ENCODE measurements at regions not wholly inside any gene's neighbourhood (a gene's known extent, or its start where the extent isn't known, plus 50 kb on each side); places are given as distances from the start of the nearest gene placed in this dataset.

- DNase-seq (ENCODE audit: low read depth in 4 of 4, low spot score in 2 of 4) = no peak
Observed at GRCh38 chrX:69236641-69237040, 71.4 kb upstream of the PJA1 start.

- no peak for DNase-seq (ENCODE audit: low read depth in 4 of 4, low spot score in 2 of 4)
Observed at GRCh38 chrX:69234624-69235023, 69.4 kb upstream of the PJA1 start.

DNA sequence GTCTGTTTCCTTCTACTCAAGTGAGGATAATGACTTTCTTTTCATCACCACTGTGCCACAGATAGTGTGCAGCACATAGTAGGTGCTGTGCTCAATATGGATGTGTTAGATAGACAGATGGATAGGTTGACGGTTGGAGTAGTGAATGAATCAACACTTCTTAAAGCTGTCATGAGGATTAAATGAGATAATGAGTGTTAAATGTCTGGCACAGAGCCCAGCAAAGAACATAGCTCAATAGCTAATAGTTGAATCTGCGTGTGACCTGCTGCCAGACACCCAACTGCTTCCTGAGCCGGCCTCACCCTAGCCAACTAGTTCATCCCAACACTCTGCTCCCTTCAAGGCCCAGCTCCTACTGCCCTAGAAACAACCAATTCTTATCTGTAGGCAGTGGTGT lies 67.7 kb upstream of the PJA1 start:
- DNase-seq (ENCODE audit: low read depth in 4 of 4, low spot score in 2 of 4) = no peak

GRCh38 chrX:69231903-69232302 lies 66.7 kb upstream of the PJA1 start:
- no peak for DNase-seq (ENCODE audit: low read depth in 4 of 4, low spot score in 2 of 4)

DNA sequence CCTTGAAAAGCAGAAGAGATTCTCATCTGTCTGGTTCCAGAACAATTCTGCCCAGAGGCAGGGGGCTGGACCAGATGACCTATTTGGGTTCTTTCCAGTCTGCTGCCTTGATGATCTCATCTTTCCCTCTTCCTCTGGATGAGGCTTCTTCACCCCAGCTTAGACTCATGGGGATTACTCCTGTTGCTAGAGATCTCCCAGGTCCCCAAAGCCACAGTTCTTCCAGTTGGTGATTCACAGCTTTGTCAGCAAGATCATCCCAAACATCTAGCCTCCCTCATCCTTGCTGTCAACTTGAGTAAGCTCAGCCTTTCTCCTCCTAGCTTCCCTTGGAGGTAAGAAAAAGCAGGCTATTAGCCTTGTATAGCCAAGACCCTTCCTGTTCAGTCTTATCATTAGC lies 64.2 kb upstream of the PJA1 start:
- no peak for DNase-seq (ENCODE audit: low read depth in 4 of 4, low spot score in 2 of 4)

GRCh38 chrX:69228732-69229131 lies 63.5 kb upstream of the PJA1 start:
- no peak for DNase-seq (ENCODE audit: low read depth in 4 of 4, low spot score in 2 of 4)

DNA sequence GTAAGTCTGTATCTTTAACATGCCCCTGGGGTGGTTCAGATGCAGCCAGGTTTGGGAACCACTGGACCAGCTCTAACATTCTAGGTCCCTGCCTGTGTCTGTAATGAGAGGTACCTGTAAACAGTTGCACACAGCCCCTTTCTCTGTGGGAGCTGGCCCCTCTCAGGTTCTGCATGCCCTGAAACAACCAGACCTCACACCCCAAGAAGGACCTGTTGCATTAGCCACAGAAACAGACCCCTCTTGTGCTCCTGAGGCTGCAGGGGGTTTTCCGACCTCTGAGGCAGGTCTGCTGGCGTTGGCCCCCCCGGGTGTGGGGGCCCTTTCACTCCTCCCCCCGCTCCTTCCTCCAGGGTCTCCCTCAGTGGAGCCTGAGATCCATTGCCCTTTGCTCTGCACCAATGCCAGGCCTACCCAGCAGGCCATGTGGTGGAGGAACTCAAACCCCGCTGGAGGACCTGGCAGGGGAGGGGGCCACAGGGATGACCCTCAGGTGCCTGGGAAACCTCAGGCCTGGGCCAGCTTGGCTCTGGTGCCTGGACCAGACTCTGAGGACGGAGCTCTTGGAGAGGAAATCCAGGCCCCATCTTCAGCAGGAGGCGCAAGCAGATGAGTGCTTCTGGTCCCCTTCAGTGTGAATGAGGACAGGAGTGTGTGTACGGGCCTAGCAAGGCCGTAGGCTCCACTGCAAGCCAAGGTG lies 61.4 kb upstream of the PJA1 start:
- DNase-seq (ENCODE audit: low read depth in 4 of 4, low spot score in 2 of 4) = no peak

DNA sequence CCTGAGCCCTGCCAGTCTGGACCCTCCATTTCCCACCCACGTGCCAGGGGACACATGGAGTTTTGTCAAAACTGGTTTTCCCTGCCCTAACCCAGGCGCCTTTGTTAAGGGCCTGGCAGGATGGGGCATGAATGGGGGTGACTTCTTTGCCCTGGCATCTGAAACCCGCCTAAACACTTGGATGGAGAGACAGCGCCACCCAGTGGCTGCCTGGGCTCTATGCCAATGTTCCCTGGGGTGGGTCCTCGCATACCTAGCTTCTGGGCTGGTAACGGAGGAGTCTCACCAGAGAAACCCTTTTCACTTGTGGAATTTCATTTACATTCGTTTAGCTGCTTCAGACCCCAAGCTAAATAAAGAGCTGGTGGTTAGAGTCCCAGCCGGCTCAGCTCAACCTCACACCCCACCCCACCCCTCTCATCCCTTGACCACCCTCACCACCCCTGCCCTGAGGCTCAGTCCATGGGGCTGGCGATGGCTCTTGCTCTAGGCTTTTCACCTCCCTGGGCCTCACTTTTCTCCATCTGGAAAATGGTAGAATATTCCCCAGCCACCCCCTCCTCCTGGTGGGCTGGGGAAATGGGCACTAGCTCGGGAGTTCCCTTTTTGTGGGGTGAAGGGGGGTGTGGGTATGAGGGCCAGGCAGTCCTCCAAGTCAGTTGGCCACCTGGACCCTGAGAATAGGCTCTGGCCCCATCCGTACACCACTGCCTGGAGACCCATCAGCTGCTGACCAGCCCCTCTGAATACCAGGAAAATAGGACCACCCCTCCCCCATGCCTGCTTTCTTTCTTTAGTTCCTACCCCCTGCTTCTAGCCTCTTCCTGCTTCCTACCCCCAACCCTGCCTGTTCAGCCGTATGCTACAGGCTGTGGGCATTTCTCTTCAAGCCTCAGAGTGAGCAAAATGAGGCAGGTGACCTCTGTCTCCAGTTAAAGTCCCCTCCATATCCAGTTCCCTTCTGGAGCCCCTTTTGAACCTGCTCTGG lies 57.1 kb upstream of the PJA1 start:
- DNase-seq (ENCODE audit: low read depth in 4 of 4, low spot score in 2 of 4) = peak; percentile 21 to 60 (median 48)

GRCh38 chrX:69221239-69222102 lies 56.2 kb upstream of the PJA1 start:
- no peak for DNase-seq (ENCODE audit: low read depth in 4 of 4, low spot score in 2 of 4)

- no peak for DNase-seq (ENCODE audit: low read depth in 4 of 4, low spot score in 2 of 4)
Observed at GRCh38 chrX:69218407-69218997, 53.2 kb upstream of the PJA1 start.

- no peak for DNase-seq (ENCODE audit: low read depth in 4 of 4, low spot score in 2 of 4)
Observed at GRCh38 chrX:69216911-69217310, 51.7 kb upstream of the PJA1 start.

GRCh38 chrX:69216446-69216845 lies 51.2 kb upstream of the PJA1 start:
- DNase-seq (ENCODE audit: low read depth in 4 of 4, low spot score in 2 of 4) = no peak

GRCh38 chrX:69215161-69215875 lies 50.1 kb upstream of the PJA1 start:
- DNase-seq (ENCODE audit: low read depth in 4 of 4, low spot score in 2 of 4) = no peak

All from left renal cortex interstitium (tissue), 4 donors.